WI38 (cell line): ENCODE measurements at regions not wholly inside any gene's neighbourhood (a gene's known extent, or its start where the extent isn't known, plus 50 kb on each side); places are given as distances from the start of the nearest gene placed in this dataset.

ENCODE experiments used
- H3K4me3 ChIP-seq: 2 replicates; pipeline ENCODE4 v1.5.1; 2011; ENCODE audit warnings: low read depth, mild to moderate bottlenecking, control low read depth, low read length
- CTCF ChIP-seq: IDR thresholded peaks from 2 replicates; pipeline ENCODE4 v1.5.1; 2012; ENCODE audit warnings: low read depth, mild to moderate bottlenecking, control low read depth, low read length

- H3K4me3 ChIP-seq = no peak overlapping the region
- TF ChIP-seq CTCF = no peak
Measured at GRCh38 chr22:48237466-48238283, 1475.2 kb downstream of the TBC1D22A start.

- no peak for TF ChIP-seq CTCF
- no peak overlapping the region for H3K4me3 ChIP-seq
Measured at GRCh38 chr22:48236261-48236660, 1473.8 kb downstream of the TBC1D22A start.

GRCh38 chr22:48235744-48236143 lies 1473.3 kb downstream of the TBC1D22A start:
- no peak for TF ChIP-seq CTCF
- H3K4me3 ChIP-seq = no peak overlapping the region

GRCh38 chr22:48234011-48234410 lies 1471.6 kb downstream of the TBC1D22A start:
- H3K4me3 ChIP-seq = no peak overlapping the region
- TF ChIP-seq CTCF = no peak

- H3K4me3 ChIP-seq = no peak overlapping the region
- no peak for TF ChIP-seq CTCF
Measured at GRCh38 chr22:48233586-48233985, 1471.1 kb downstream of the TBC1D22A start.

- no peak for TF ChIP-seq CTCF
- no peak overlapping the region for H3K4me3 ChIP-seq
Measured at GRCh38 chr22:48228468-48228867, 1466.0 kb downstream of the TBC1D22A start.

- H3K4me3 ChIP-seq = no peak overlapping the region
- TF ChIP-seq CTCF = no peak
Measured at GRCh38 chr22:48227341-48228018, 1465.0 kb downstream of the TBC1D22A start.
